ENCODE measurements at regions not wholly inside any gene's neighbourhood (a gene's known extent, or its start where the extent isn't known, plus 50 kb on each side); places are given as distances from the start of the nearest gene placed in this dataset.

DNA sequence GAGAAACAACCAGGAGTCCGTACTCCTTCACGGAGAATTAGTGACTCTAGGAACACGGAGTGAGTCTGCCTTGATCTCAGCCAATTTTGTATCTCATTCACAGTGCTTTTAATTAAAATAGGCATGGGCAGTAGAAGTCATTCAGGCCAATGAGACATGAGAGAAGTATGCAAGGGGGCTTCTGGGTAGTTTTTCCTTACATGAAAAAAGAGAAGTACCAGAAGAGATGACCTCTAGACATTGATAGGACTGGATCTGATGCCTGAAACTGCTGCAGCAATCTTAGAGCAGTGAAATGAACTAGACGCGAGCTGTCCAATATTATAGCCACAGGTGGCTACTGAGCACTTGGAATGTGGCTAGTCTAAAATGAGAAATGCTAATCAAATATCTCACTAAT, 187.7 kb upstream of the TLE4 start:
- no peak overlapping the region for H2AFZ ChIP-seq

DNA sequence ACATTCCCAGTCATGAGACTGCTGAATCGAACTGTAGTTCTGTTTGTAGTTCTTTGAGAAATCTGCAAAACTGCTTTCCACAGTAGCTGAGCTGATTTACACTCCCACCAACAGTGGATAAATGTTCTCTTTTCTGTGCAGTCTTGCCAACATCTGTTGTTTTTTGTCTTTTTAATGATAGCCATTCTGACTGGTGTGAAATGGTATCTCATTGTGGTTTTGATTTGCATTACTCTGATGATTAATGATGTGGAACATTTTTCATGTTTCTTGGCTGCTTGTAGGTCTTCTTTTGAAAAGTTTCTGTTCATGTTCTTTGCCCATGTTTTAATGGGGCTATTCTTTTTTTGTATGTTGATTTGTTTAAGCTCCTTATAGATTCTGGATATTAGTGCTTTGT, 187.3 kb upstream of the TLE4 start:
- no peaks in the 10 kb centered on the region for H3K4me1 ChIP-seq (ENCODE audit: insufficient read depth)
- H3K27me3 ChIP-seq (replicated peaks; ENCODE audit: insufficient read depth) = no peaks in the 10 kb centered on the region; the same call in 1 of the 2 replicates
- no peak overlapping the region for H3K4me3 ChIP-seq
- no peak overlapping the region for H3K4me2 ChIP-seq (ENCODE audit: unreplicated experiment)
- no peak for DNase-seq
- H2AFZ ChIP-seq = no peak overlapping the region
- no peaks in the 10 kb centered on the region for H3K36me3 ChIP-seq (ENCODE audit: low read depth)
- TF ChIP-seq EZH2phosphoT487 (IDR thresholded peaks at IDR 0.05; ENCODE audit: insufficient read depth, low read depth) = no peak
- TF ChIP-seq EZH2 (IDR thresholded peaks at IDR 0.05; ENCODE audit: insufficient read depth, poor library complexity, severe bottlenecking) = no peak
- no peaks in the 10 kb centered on the region for H3K79me2 ChIP-seq (ENCODE audit: insufficient read depth)
- H3K9me2 ChIP-seq (ENCODE audit: insufficient read depth) = no peaks in the 10 kb centered on the region
- WGBS, 2 experiments (ENCODE audit: low coverage in 1 of 2, low lambda C conversion rate in 2 of 2, missing lambda C conversion rate in 2 of 2) = 18 to 30% methylated on average over 1 of the region's 1 CpG
- no peaks in the 10 kb centered on the region for H3K9me3 ChIP-seq (ENCODE audit: low read depth)
- H3K27ac ChIP-seq = no peak overlapping the region
- no peak overlapping the region for H3K9ac ChIP-seq
- no peaks in the 10 kb centered on the region for H3F3A ChIP-seq (ENCODE audit: insufficient read depth)
- H4K20me1 ChIP-seq (ENCODE audit: insufficient read depth) = no peaks in the 10 kb centered on the region
- in situ Hi-C loops (cut with MboI) = no loop called here

More for the DNA sequence above, 187.7 kb upstream of the TLE4 start:
- no peak overlapping the region for H3K27ac ChIP-seq
- no peaks in the 10 kb centered on the region for H3K9me2 ChIP-seq (ENCODE audit: insufficient read depth)
- WGBS, 2 experiments (ENCODE audit: low coverage in 1 of 2, low lambda C conversion rate in 2 of 2, missing lambda C conversion rate in 2 of 2) = 62 to 65% methylated on average over 5 of the region's 5 CpGs
- H3F3A ChIP-seq (ENCODE audit: insufficient read depth) = no peaks in the 10 kb centered on the region
- no peaks in the 10 kb centered on the region for H4K20me1 ChIP-seq (ENCODE audit: insufficient read depth)
- H3K79me2 ChIP-seq (ENCODE audit: insufficient read depth) = no peaks in the 10 kb centered on the region
- no peaks in the 10 kb centered on the region for H3K36me3 ChIP-seq (ENCODE audit: low read depth)
- H3K4me2 ChIP-seq (ENCODE audit: unreplicated experiment) = no peak overlapping the region
- H3K4me1 ChIP-seq (ENCODE audit: insufficient read depth) = no peaks in the 10 kb centered on the region
- no peak overlapping the region for H3K4me3 ChIP-seq
- H3K27me3 ChIP-seq (replicated peaks; ENCODE audit: insufficient read depth) = no peaks in the 10 kb centered on the region; the same call in 1 of the 2 replicates
- no peak for DNase-seq
- H3K9me3 ChIP-seq (ENCODE audit: low read depth) = no peaks in the 10 kb centered on the region
- TF ChIP-seq EZH2phosphoT487 (IDR thresholded peaks at IDR 0.05; ENCODE audit: insufficient read depth, low read depth) = no peak
- TF ChIP-seq EZH2 (IDR thresholded peaks at IDR 0.05; ENCODE audit: insufficient read depth, poor library complexity, severe bottlenecking) = no peak
- in situ Hi-C loops (cut with MboI) = no loop called here
- no peak overlapping the region for H3K9ac ChIP-seq

DNA sequence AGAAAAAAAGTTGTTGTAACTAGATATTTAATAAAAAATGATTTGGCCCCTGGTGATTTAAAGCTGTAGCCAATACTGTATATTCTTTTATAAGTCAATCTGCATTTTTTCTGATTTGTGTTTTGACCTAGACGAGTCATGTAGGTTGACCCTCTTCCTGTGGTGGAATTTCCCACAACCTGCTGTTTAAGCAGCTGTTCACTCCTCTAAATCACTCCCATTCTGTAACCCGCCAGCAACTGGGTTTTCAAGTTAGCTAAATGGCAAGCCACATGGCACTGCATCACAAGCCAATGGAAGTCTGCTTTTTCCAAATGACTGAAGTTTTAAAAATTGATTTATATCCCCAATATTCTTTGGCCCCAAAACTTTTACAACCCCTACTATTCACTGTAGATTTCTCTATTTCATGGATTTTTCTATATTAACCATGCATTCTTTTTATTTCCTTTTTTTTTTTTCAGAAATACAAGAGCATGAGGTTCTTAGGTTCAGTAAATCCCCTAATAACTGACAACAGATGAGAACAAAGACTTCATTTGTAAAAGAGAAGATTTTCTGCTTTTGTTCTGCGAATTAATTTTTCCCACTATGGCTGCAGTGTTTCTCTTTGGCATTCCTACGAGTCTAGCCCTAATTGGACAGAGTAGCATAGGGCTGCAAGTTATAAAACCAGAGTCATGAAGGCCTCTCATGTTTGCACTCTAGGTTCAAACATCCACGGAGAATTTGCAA, 184.5 kb upstream of the TLE4 start:
- H3K9me3 ChIP-seq (ENCODE audit: low read depth) = no peaks in the 10 kb centered on the region
- no peak for DNase-seq
- H3K4me2 ChIP-seq (ENCODE audit: unreplicated experiment) = no peak overlapping the region
- H2AFZ ChIP-seq = no peak overlapping the region
- H3K27me3 ChIP-seq (replicated peaks; ENCODE audit: insufficient read depth) = no peaks in the 10 kb centered on the region; the same call in 1 of the 2 replicates
- 20 to 24% methylated on average over 5 of the region's 5 CpGs for WGBS, 2 experiments (ENCODE audit: low coverage in 1 of 2, low lambda C conversion rate in 2 of 2, missing lambda C conversion rate in 2 of 2)
- no peaks in the 10 kb centered on the region for H3F3A ChIP-seq (ENCODE audit: insufficient read depth)
- no peaks in the 10 kb centered on the region for H3K4me1 ChIP-seq (ENCODE audit: insufficient read depth)
- H3K36me3 ChIP-seq (ENCODE audit: low read depth) = no peaks in the 10 kb centered on the region
- no peaks in the 10 kb centered on the region for H3K79me2 ChIP-seq (ENCODE audit: insufficient read depth)
- no peaks in the 10 kb centered on the region for H4K20me1 ChIP-seq (ENCODE audit: insufficient read depth)
- TF ChIP-seq EZH2 (IDR thresholded peaks at IDR 0.05; ENCODE audit: insufficient read depth, poor library complexity, severe bottlenecking) = no peak
- in situ Hi-C loops (cut with MboI) = no loop called here
- H3K4me3 ChIP-seq = no peak overlapping the region
- no peak overlapping the region for H3K9ac ChIP-seq
- no peak overlapping the region for H3K27ac ChIP-seq
- H3K9me2 ChIP-seq (ENCODE audit: insufficient read depth) = no peaks in the 10 kb centered on the region

DNA sequence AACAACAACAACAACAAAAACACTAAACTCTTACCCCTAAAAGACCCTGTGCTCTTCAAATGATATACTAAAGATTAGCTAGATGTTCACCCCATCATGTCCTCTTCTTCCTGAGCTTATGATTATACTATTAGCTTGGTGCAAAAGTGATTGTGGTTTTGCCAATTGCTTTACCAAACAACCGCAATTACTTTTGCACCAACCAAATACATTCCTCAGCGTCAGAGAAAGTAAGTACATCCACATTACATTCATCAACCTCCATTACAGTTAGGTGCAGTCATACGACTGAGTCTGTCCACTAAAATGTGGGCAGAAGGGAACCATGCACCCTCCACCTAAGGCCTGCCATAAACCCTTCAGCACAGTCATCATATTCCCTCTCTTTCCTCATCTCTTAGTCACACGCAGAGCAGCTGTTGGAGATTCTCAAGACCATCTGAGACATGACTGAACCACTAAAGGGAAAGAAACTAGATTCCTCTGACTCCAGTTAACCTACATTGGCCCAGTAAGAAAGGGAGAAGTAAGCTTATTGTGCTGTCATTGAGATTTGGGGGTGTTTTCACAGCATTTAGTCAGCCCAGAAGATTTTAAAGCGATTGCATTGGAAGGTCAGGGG, 181.6 kb upstream of the TLE4 start:
- H3F3A ChIP-seq (ENCODE audit: insufficient read depth) = no peaks in the 10 kb centered on the region
- no peak overlapping the region for H3K9ac ChIP-seq
- in situ Hi-C loops (cut with MboI) = no loop called here
- TF ChIP-seq EZH2 (IDR thresholded peaks at IDR 0.05; ENCODE audit: insufficient read depth, poor library complexity, severe bottlenecking) = no peak
- TF ChIP-seq EZH2phosphoT487 (IDR thresholded peaks at IDR 0.05; ENCODE audit: insufficient read depth, low read depth) = no peak
- H3K36me3 ChIP-seq (ENCODE audit: low read depth) = no peaks in the 10 kb centered on the region
- H3K27ac ChIP-seq = no peak overlapping the region
- H3K27me3 ChIP-seq (replicated peaks; ENCODE audit: insufficient read depth) = peaks cover 4% of the 10 kb centered on the region
- no peak overlapping the region for H2AFZ ChIP-seq
- no peaks in the 10 kb centered on the region for H3K9me2 ChIP-seq (ENCODE audit: insufficient read depth)
- no peak overlapping the region for H3K4me2 ChIP-seq (ENCODE audit: unreplicated experiment)
- no peaks in the 10 kb centered on the region for H3K4me1 ChIP-seq (ENCODE audit: insufficient read depth)
- H3K9me3 ChIP-seq (ENCODE audit: low read depth) = no peaks in the 10 kb centered on the region
- WGBS, 2 experiments (ENCODE audit: low coverage in 1 of 2, low lambda C conversion rate in 2 of 2, missing lambda C conversion rate in 2 of 2) = 43 to 47% methylated on average over 5 of the region's 5 CpGs
- H4K20me1 ChIP-seq (ENCODE audit: insufficient read depth) = no peaks in the 10 kb centered on the region
- no peaks in the 10 kb centered on the region for H3K79me2 ChIP-seq (ENCODE audit: insufficient read depth)
- peak; percentile 51 for DNase-seq
- H3K4me3 ChIP-seq = no peak overlapping the region

All from GM23248 (cell line).